ENCODE measurements at regions not wholly inside any gene's neighbourhood (a gene's known extent, or its start where the extent isn't known, plus 50 kb on each side); places are given as distances from the start of the nearest gene placed in this dataset.
A peak's percentile ranks its signal among the peaks of the same experiment; 100 is the strongest.

- no peak for DNase-seq
Measured at GRCh38 chr4:23660865-23661264, 229.0 kb downstream of the PPARGC1A start.

GRCh38 chr4:23654791-23655190 lies 235.1 kb downstream of the PPARGC1A start:
- DNase-seq: no peak

- no peak for DNase-seq
Measured at GRCh38 chr4:23648854-23649596, 240.8 kb downstream of the PPARGC1A start.

GRCh38 chr4:23635468-23635867 lies 254.4 kb downstream of the PPARGC1A start:
- no peak for DNase-seq

GRCh38 chr4:23631255-23631950 lies 258.4 kb downstream of the PPARGC1A start:
- no peak for DNase-seq

GRCh38 chr4:23630110-23630509 lies 259.7 kb downstream of the PPARGC1A start:
- no peak for DNase-seq

- no peak for DNase-seq
Measured at GRCh38 chr4:23629421-23629820, 260.4 kb downstream of the PPARGC1A start.

GRCh38 chr4:23614284-23614892 lies 275.5 kb downstream of the PPARGC1A start:
- no peak for DNase-seq

GRCh38 chr4:23613782-23614181 lies 276.1 kb downstream of the PPARGC1A start:
- no peak for DNase-seq

GRCh38 chr4:23602720-23603119 lies 287.1 kb downstream of the PPARGC1A start:
- DNase-seq: peak; percentile 12

- DNase-seq: no peak
Measured at GRCh38 chr4:23594125-23594524, 295.7 kb downstream of the PPARGC1A start.

- DNase-seq: no peak
Measured at GRCh38 chr4:23590431-23590830, 299.4 kb downstream of the PPARGC1A start.

GRCh38 chr4:23584024-23584423 lies 305.8 kb downstream of the PPARGC1A start:
- DNase-seq: no peak

GRCh38 chr4:23582671-23583070 lies 307.2 kb downstream of the PPARGC1A start:
- no peak for DNase-seq

GRCh38 chr4:23579166-23579565 lies 310.7 kb downstream of the PPARGC1A start:
- no peak for DNase-seq

- no peak for DNase-seq
Measured at GRCh38 chr4:23577398-23577797, 312.4 kb downstream of the PPARGC1A start.

GRCh38 chr4:23572382-23572781 lies 317.5 kb downstream of the PPARGC1A start:
- DNase-seq: no peak

GRCh38 chr4:23567338-23567737 lies 322.5 kb downstream of the PPARGC1A start:
- no peak for DNase-seq

- DNase-seq: no peak
Measured at GRCh38 chr4:23560748-23561147, 329.1 kb downstream of the PPARGC1A start.

GRCh38 chr4:23558101-23558500 lies 331.7 kb downstream of the PPARGC1A start:
- no peak for DNase-seq

- no peak for DNase-seq
Measured at GRCh38 chr4:23547601-23548000, 342.2 kb downstream of the PPARGC1A start.

GRCh38 chr4:23547096-23547495 lies 342.8 kb downstream of the PPARGC1A start:
- DNase-seq: no peak

- DNase-seq: no peak
Measured at GRCh38 chr4:23539969-23540569, 349.8 kb downstream of the PPARGC1A start.
